SK-N-SH (cell line): ENCODE measurements at regions not wholly inside any gene's neighbourhood (a gene's known extent, or its start where the extent isn't known, plus 50 kb on each side); places are given as distances from the start of the nearest gene placed in this dataset.

Source experiments
- EZH2phosphoT487 ChIP-seq: fragments of 200-600 bp; sonication (generic); IDR thresholded peaks from 2 replicates; pipeline ENCODE4 v1.6.1; 2017; ENCODE audit warnings: low read depth, mixed run types, mild to moderate bottlenecking, antibody characterized with exemption, moderate library complexity, borderline replicate concordance
- FOSL2 ChIP-seq: IDR thresholded peaks from 2 replicates; pipeline ENCODE4 v1.4.0; 2012; ENCODE audit warnings: low read depth, mild to moderate bottlenecking, moderate library complexity, borderline replicate concordance
- GABPA ChIP-seq: IDR thresholded peaks from 2 replicates; pipeline ENCODE4 v1.4.0; 2012; ENCODE audit warnings: low read depth, mild to moderate bottlenecking
- GATA2 ChIP-seq: sonication (generic); formaldehyde crosslinking; IDR thresholded peaks from 2 replicates; pipeline ENCODE4 v1.5.0; 2020; ENCODE audit warnings: mild to moderate bottlenecking, missing genetic modification reagents
- POLR2AphosphoS5 ChIP-seq: IDR thresholded peaks from 2 replicates; pipeline ENCODE4 v1.6.1; 2012; ENCODE audit warnings: low read depth, low read length
- SMC3 ChIP-seq: IDR thresholded peaks from 2 replicates; pipeline ENCODE4 v1.6.1; 2012; ENCODE audit warnings: low read depth, low read length, improper control_type of control experiment
- TAF1 ChIP-seq: IDR thresholded peaks from 2 replicates; pipeline ENCODE4 v1.6.1; 2012; ENCODE audit warnings: low read depth, mild to moderate bottlenecking, low read length, moderate library complexity, borderline replicate concordance
- YY1 ChIP-seq: IDR thresholded peaks from 2 replicates; pipeline ENCODE4 v1.4.0; 2012; ENCODE audit warnings: low read depth, mild to moderate bottlenecking
- TF ChIP-seq, protein P1 (sequence below): fragments of 200-600 bp; sonication (generic); IDR thresholded peaks from 2 replicates; pipeline ENCODE4 v1.6.1; 2017; ENCODE audit warnings: antibody characterized with exemption, mild to moderate bottlenecking, moderate library complexity
- TF ChIP-seq, protein P2 (sequence below): IDR thresholded peaks from 2 replicates; pipeline ENCODE4; 2012

DNA sequence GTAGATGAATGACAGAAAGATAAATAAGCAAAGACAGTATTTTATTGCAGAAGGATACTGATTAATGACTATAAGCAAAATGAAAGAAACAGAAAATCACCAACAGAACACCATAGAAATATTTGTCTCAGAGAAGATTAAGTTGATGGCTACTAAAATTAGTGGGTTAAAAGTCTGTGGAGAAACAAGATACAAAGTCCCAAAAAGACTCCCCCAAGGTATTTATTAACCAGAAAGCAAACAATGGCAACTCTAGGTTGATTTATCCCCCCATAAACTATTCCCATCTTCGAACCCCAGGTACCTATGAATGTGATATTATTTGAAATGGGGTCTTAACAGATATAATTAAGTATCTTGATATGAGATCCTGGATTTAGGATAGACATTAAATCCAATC is 1104.5 kb upstream of the PHF14 start:
- TF ChIP-seq SMC3: no peak
- no peak for TF ChIP-seq GABPA
- TF ChIP-seq TAF1: no peak
- no peak for TF ChIP-seq FOSL2
- TF ChIP-seq, protein P1, sequence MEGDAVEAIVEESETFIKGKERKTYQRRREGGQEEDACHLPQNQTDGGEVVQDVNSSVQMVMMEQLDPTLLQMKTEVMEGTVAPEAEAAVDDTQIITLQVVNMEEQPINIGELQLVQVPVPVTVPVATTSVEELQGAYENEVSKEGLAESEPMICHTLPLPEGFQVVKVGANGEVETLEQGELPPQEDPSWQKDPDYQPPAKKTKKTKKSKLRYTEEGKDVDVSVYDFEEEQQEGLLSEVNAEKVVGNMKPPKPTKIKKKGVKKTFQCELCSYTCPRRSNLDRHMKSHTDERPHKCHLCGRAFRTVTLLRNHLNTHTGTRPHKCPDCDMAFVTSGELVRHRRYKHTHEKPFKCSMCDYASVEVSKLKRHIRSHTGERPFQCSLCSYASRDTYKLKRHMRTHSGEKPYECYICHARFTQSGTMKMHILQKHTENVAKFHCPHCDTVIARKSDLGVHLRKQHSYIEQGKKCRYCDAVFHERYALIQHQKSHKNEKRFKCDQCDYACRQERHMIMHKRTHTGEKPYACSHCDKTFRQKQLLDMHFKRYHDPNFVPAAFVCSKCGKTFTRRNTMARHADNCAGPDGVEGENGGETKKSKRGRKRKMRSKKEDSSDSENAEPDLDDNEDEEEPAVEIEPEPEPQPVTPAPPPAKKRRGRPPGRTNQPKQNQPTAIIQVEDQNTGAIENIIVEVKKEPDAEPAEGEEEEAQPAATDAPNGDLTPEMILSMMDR: no peak
- no peak for TF ChIP-seq YY1
- TF ChIP-seq POLR2AphosphoS5: no peak
- no peak for TF ChIP-seq EZH2phosphoT487
- TF ChIP-seq, protein P2, sequence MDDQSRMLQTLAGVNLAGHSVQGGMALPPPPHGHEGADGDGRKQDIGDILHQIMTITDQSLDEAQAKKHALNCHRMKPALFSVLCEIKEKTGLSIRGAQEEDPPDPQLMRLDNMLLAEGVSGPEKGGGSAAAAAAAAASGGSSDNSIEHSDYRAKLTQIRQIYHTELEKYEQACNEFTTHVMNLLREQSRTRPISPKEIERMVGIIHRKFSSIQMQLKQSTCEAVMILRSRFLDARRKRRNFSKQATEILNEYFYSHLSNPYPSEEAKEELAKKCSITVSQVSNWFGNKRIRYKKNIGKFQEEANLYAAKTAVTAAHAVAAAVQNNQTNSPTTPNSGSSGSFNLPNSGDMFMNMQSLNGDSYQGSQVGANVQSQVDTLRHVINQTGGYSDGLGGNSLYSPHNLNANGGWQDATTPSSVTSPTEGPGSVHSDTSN: no peak
- no peak for TF ChIP-seq GATA2 (CRISPR knock-in tag)
